IMR-90 (cell line): ENCODE measurements at regions not wholly inside any gene's neighbourhood (a gene's known extent, or its start where the extent isn't known, plus 50 kb on each side); places are given as distances from the start of the nearest gene placed in this dataset.
"Not testable (repeated sequence)": the region's sequence is repeated elsewhere in the genome, so short reads cannot be mapped to it uniquely, and the experiment has no call there.

Experiments
- ATAC-seq: fragments of 200-7000 bp; cut with Tn5 transposase; 2 replicates; pipeline ENCODE4 v1.9.1; 2020; ENCODE audit warnings: low read depth, mild to moderate bottlenecking, moderate library complexity
- BruUV-seq: library from RNA; stranded (reverse); fragments of 400-500 nt; replicated peaks from 2 replicates; lab custom pipeline; 2021; lab: Mats Ljungman, UMichigan
- CTCF ChIA-PET: fragments of 300-600 bp; formaldehyde crosslinking; extraction: SDS; loops from one replicate; lab custom pipeline; 2021; ENCODE audit warnings: antibody characterized with exemption; lab: Yijun Ruan, JAX
- POLR2A ChIA-PET: fragments of 300-600 bp; sonication (Branson Sonifier 250); formaldehyde crosslinking; loops from one replicate; lab custom pipeline; 2022; ENCODE audit warnings: antibody characterized with exemption; ENCODE audit not compliant: unreplicated experiment; lab: Charles Lee
- DNase-seq: peaks from one replicate; pipeline ENCODE4 v3.0.0; 2013
- H2AFZ ChIP-seq: replicated peaks from 2 replicates; pipeline ENCODE3; 2013; ENCODE audit warnings: low read length, mild to moderate bottlenecking; ENCODE audit not compliant: poor library complexity
- H2AK5ac ChIP-seq: 2 replicates; pipeline ENCODE4 v1.6.1; 2013; ENCODE audit warnings: low read depth, low read length, inconsistent platforms
- H2AK9ac ChIP-seq: replicated peaks from 2 replicates; pipeline ENCODE3; 2013; ENCODE audit warnings: mild to moderate bottlenecking, low read depth, low read length, moderate library complexity; ENCODE audit not compliant: poor library complexity
- H2BK120ac ChIP-seq: 2 replicates; pipeline ENCODE4 v1.6.1; 2013; ENCODE audit warnings: low read depth, low read length, inconsistent platforms
- H2BK15ac ChIP-seq: 3 replicates; pipeline ENCODE4 v1.6.1; 2013; ENCODE audit warnings: low read depth, low read length, inconsistent platforms
- H2BK20ac ChIP-seq: 2 replicates; pipeline ENCODE4 v1.6.1; 2013; ENCODE audit warnings: low read depth, mild to moderate bottlenecking, inconsistent platforms, low read length, moderate library complexity
- H2BK5ac ChIP-seq: 2 replicates; pipeline ENCODE4 v1.6.1; 2013; ENCODE audit warnings: mild to moderate bottlenecking, low read depth, low read length, inconsistent platforms; ENCODE audit not compliant: poor library complexity, severe bottlenecking
- H3K14ac ChIP-seq: replicated peaks from 2 replicates; pipeline ENCODE4 v1.6.1; 2013; ENCODE audit warnings: low read depth, low read length, inconsistent platforms
- H3K18ac ChIP-seq: 2 replicates; pipeline ENCODE4 v1.6.1; 2013; ENCODE audit warnings: low read depth, low read length, control low read depth
- H3K23ac ChIP-seq: 2 replicates; pipeline ENCODE4 v1.6.1; 2013; ENCODE audit warnings: low read depth, low read length, inconsistent platforms
- H3K27ac ChIP-seq: 2 replicates; pipeline ENCODE4 v1.5.1; 2013; ENCODE audit warnings: mild to moderate bottlenecking, control low read depth, low read length; ENCODE audit not compliant: insufficient read depth
- H3K27me3 ChIP-seq: 2 replicates; pipeline ENCODE4 v1.6.1; 2013; ENCODE audit warnings: low read length; ENCODE audit not compliant: control insufficient read depth, insufficient read depth
- H3K36me3 ChIP-seq: 2 replicates; pipeline ENCODE4 v1.6.1; 2013; ENCODE audit warnings: low read length, mixed read lengths; ENCODE audit not compliant: control insufficient read depth, insufficient read depth
- H3K4ac ChIP-seq: 2 replicates; pipeline ENCODE4 v1.6.1; 2013; ENCODE audit warnings: low read depth, low read length, inconsistent platforms
- H3K4me1 ChIP-seq: 2 replicates; pipeline ENCODE4 v1.6.1; 2013; ENCODE audit warnings: low read length, mixed read lengths; ENCODE audit not compliant: control insufficient read depth, insufficient read depth
- H3K4me2 ChIP-seq: 2 replicates; pipeline ENCODE4 v1.6.1; 2013; ENCODE audit warnings: low read depth, mild to moderate bottlenecking, control low read depth, low read length, moderate library complexity
- H3K4me3 ChIP-seq: 2 replicates; pipeline ENCODE4 v1.5.1; 2013; ENCODE audit warnings: low read depth, mild to moderate bottlenecking, control low read depth, low read length, moderate library complexity; ENCODE audit not compliant: insufficient read depth
- H3K56ac ChIP-seq: 2 replicates; pipeline ENCODE4 v1.6.1; 2013; ENCODE audit warnings: low read length, inconsistent platforms; ENCODE audit not compliant: insufficient read depth; ENCODE audit errors: extremely low read depth
- H3K79me1 ChIP-seq, 2 experiments: 2 replicates each; pipeline ENCODE4 v1.6.1; 2013; ENCODE audit warnings: low read length in 2 of 2, inconsistent platforms in 1 of 2, low read depth in 1 of 2
- H3K9ac ChIP-seq: 2 replicates; pipeline ENCODE4 v1.6.1; 2013; ENCODE audit warnings: low read depth, low read length, control low read depth
- H3K9me1 ChIP-seq: 2 replicates; pipeline ENCODE4 v1.6.1; 2013; ENCODE audit warnings: low read length, inconsistent platforms; ENCODE audit not compliant: insufficient read depth
- H3K9me3 ChIP-seq: 2 replicates; pipeline ENCODE4 v1.6.1; 2013; ENCODE audit warnings: low read length; ENCODE audit not compliant: control insufficient read depth, insufficient read depth
- H4K20me1 ChIP-seq: 2 replicates; pipeline ENCODE4 v1.6.1; 2013; ENCODE audit warnings: low read length, inconsistent platforms; ENCODE audit not compliant: insufficient read depth
- H4K5ac ChIP-seq: 2 replicates; pipeline ENCODE4 v1.6.1; 2013; ENCODE audit warnings: mild to moderate bottlenecking, low read depth, low read length, control low read depth
- H4K8ac ChIP-seq, 2 experiments: 2 replicates each; pipeline ENCODE4 v1.6.1; 2013; ENCODE audit warnings: low read depth in 2 of 2, low read length in 2 of 2, control low read depth in 1 of 2, inconsistent platforms in 1 of 2
- H4K91ac ChIP-seq: 2 replicates; pipeline ENCODE4 v1.6.1; 2013; ENCODE audit warnings: low read depth, low read length, inconsistent platforms; ENCODE audit not compliant: insufficient read depth
- WGBS, 2 experiments: methylation state at CpG; one replicate each; pipeline versions ENCODE4 v1.1.5 to v1.1.7; 2013; ENCODE audit warnings: missing lambda C conversion rate in 2 of 2; ENCODE audit not compliant: insufficient read length in 1 of 2; ENCODE audit errors: extremely low coverage in 2 of 2; 5-methylcytosine and 5-hydroxymethylcytosine counted together
- dilution Hi-C: fragments of 300-500 bp; cut with HindIII; formaldehyde crosslinking; loops from one replicate; pipeline ENCODE4 v1.14.3; 2018; ENCODE audit warnings: low sequenced_read_pairs; ENCODE audit not compliant: unreplicated experiment
- in situ Hi-C: fragments of 300-500 bp; cut with MboI; formaldehyde crosslinking; loops from 3 replicates; pipeline ENCODE4 v1.14.3; 2019; ENCODE audit warnings: low sequenced_read_pairs, inconsistent platforms, mixed read lengths
- intact Hi-C: fragments of 100-400 bp; cut with micrococcal nuclease; formaldehyde crosslinking; loops from 2 replicates; pipeline ENCODE4 v1.10.0; 2022

DNA sequence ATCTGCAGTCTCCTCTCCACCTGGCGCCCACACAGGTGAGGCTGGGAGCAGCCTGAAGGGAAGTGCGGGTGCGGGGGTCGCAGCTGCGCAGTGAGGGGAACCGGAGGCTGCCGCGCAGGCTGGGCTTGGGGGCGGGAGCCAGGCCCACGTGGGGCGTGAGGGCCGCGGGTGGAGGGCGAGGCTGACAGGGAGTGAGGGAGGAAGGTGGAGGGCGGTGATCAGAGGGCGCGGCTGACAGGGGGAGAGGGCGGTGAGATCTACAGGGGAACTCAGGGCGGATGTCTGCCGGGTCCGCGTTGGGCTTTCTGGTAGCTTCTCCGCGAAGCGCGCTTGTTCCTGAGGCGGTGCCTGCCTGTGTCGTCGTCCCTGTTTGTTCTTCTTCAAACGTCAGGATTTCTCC lies 414.4 kb upstream of the NDN start:
- in situ Hi-C loops, DNase-seq, H2BK20ac ChIP-seq, H3K27me3 ChIP-seq, dilution Hi-C loops, H3K9me1 ChIP-seq, H2BK15ac ChIP-seq, H3K9ac ChIP-seq, CTCF ChIA-PET, intact Hi-C loops, H3K14ac ChIP-seq, ATAC-seq, H3K79me1 ChIP-seq, H3K27ac ChIP-seq, H3K4me3 ChIP-seq, H3K56ac ChIP-seq, POLR2A ChIA-PET, H3K4ac ChIP-seq, H2AFZ ChIP-seq, H3K4me2 ChIP-seq, H2AK5ac ChIP-seq, H4K5ac ChIP-seq, H3K4me1 ChIP-seq, H4K91ac ChIP-seq, H3K36me3 ChIP-seq, H3K18ac ChIP-seq, H3K23ac ChIP-seq, H2AK9ac ChIP-seq, H2BK120ac ChIP-seq, BruUV-seq, H4K8ac ChIP-seq, H3K9me3 ChIP-seq, H4K20me1 ChIP-seq, H2BK5ac ChIP-seq: not testable (repeated sequence)
- no CpG with 5 or more reads among the region's 30 CpGs for WGBS, 2 experiments

DNA sequence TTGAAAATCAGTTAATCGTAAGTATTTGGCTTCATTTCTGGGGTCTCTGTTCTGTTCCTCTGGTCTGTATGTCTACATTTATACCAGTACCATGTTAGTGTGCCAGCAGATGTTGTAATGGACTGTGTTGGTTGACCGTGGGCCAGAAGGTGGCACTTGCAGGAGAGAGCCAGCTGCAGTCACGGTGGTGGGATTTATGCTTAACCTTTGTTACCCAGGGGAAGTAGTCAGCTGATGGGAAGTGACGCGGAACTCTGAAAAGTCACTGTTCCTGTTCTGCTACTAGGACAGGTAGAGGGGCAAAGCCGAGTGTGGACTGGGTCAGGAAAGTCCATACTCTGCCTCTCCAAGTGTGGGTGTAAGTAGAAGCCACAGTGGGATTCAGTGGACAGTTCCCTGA lies 420.4 kb upstream of the NDN start:
- dilution Hi-C loops, H2AK5ac ChIP-seq: not testable (repeated sequence)

More for the DNA sequence above, 420.4 kb upstream of the NDN start:
- H2BK15ac ChIP-seq, in situ Hi-C loops, H3K27me3 ChIP-seq, H3K4me2 ChIP-seq, H2BK20ac ChIP-seq, CTCF ChIA-PET, DNase-seq, H3K27ac ChIP-seq, H3K4me3 ChIP-seq, H3K14ac ChIP-seq, H3K9ac ChIP-seq, H3K4ac ChIP-seq, intact Hi-C loops, H3K23ac ChIP-seq, H3K4me1 ChIP-seq, ATAC-seq, H3K9me3 ChIP-seq, BruUV-seq, H3K56ac ChIP-seq, H2BK120ac ChIP-seq, H3K9me1 ChIP-seq, H3K18ac ChIP-seq, H4K91ac ChIP-seq, H4K5ac ChIP-seq, H4K20me1 ChIP-seq, H4K8ac ChIP-seq, H3K36me3 ChIP-seq, POLR2A ChIA-PET, H3K79me1 ChIP-seq, H2AK9ac ChIP-seq, H2AFZ ChIP-seq, H2BK5ac ChIP-seq: not testable (repeated sequence)
- WGBS, 2 experiments: 0% methylated on average over 1 of the region's 6 CpGs; no CpG with 5 or more reads in 1 of the 2 experiments
